HFFc6 (cell line): ENCODE measurements at regions not wholly inside any gene's neighbourhood (a gene's known extent, or its start where the extent isn't known, plus 50 kb on each side); places are given as distances from the start of the nearest gene placed in this dataset.

ENCODE experiments used
- DNase-seq: peaks from one replicate; pipeline ENCODE4 v3.0.0-alpha.2; 2018
- H3K27ac Mint-ChIP-seq: 2 replicates; pipeline ENCODE4 v1.8.0; 2020; ENCODE audit warnings: mild to moderate bottlenecking, mixed read lengths
- H3K27me3 Mint-ChIP-seq: 2 replicates; pipeline ENCODE4 v1.8.0; 2021; ENCODE audit warnings: mild to moderate bottlenecking, moderate library complexity, mixed read lengths; ENCODE audit not compliant: insufficient read depth
- H3K36me3 Mint-ChIP-seq: 2 replicates; pipeline ENCODE4 v1.8.0; 2021; ENCODE audit warnings: low read depth, mixed read lengths
- H3K4me1 Mint-ChIP-seq: 2 replicates; pipeline ENCODE4 v1.8.0; 2020; ENCODE audit warnings: low read depth, mixed read lengths
- H3K4me3 Mint-ChIP-seq: 2 replicates; pipeline ENCODE4 v1.8.0; 2020; ENCODE audit warnings: mild to moderate bottlenecking, moderate library complexity, mixed read lengths
- H3K9me3 Mint-ChIP-seq: 2 replicates; pipeline ENCODE4 v1.8.0; 2020; ENCODE audit warnings: mild to moderate bottlenecking, mixed read lengths
- TF ChIP-seq, protein P1 (sequence below): fragments of 200-600 bp; sonication (generic); IDR thresholded peaks from 2 replicates; pipeline ENCODE4 v1.5.0; 2021; ENCODE audit warnings: antibody characterized with exemption, mild to moderate bottlenecking

DNA sequence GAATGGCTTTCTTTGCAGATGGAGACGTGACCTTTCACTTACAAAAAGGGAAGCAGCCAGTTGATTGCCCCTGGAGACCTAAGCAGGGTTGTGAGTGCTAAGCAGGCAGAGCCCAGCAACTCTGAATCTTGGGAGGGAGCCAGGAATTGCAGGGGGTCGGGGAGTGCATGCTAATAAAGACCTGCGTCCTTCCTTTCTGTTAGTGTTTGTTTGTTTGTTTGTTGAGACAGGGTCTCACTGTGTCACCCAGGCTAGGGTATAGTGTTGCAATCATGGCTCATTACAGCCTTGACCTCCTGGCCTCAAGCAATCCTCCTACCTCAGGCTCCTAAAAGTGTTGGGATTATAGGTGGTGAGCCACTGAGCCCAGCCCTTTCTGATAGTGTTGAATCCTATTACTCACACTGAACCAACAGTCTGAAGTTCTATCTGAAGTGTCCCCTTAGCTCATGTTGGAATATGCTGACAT lies 137.4 kb downstream of the CEP135 start:
- TF ChIP-seq, protein P1, sequence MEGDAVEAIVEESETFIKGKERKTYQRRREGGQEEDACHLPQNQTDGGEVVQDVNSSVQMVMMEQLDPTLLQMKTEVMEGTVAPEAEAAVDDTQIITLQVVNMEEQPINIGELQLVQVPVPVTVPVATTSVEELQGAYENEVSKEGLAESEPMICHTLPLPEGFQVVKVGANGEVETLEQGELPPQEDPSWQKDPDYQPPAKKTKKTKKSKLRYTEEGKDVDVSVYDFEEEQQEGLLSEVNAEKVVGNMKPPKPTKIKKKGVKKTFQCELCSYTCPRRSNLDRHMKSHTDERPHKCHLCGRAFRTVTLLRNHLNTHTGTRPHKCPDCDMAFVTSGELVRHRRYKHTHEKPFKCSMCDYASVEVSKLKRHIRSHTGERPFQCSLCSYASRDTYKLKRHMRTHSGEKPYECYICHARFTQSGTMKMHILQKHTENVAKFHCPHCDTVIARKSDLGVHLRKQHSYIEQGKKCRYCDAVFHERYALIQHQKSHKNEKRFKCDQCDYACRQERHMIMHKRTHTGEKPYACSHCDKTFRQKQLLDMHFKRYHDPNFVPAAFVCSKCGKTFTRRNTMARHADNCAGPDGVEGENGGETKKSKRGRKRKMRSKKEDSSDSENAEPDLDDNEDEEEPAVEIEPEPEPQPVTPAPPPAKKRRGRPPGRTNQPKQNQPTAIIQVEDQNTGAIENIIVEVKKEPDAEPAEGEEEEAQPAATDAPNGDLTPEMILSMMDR, result no peak
- H3K9me3 Mint-ChIP-seq, result no peaks in the 10 kb centered on the region
- H3K4me1 Mint-ChIP-seq, result no peaks in the 10 kb centered on the region

DNA sequence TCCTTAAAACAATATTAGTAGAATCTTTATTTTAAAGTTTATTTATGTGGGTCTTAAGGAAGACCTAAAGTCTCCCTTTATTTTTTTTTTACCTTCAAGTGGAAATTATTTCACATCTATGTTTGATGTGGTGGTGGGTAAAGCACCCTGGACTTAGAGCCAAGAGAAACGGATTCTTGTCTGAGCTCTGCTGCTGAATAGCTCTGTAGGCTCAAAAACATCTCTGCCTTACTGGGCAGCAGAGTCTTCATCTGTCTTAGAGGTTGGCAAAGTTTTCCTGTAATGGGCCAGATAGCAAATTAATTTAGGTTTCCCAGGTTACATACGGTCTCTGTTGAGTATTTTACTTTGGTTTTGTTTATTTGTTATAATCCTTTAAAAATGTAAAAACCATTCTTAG lies 136.5 kb downstream of the CEP135 start:
- Mint-ChIP-seq H3K4me1 (no peaks in the 10 kb centered on the region), H3K27ac (no peak overlapping the region), H3K36me3 (no peaks in the 10 kb centered on the region), H3K9me3 (no peaks in the 10 kb centered on the region), H3K4me3 (no peak overlapping the region), H3K27me3 (peaks cover 2% of the 10 kb centered on the region; the same call in 1 of the 2 replicates)
- no peak for DNase-seq
- TF ChIP-seq, protein P1, result no peak

More for the DNA sequence above, 137.4 kb downstream of the CEP135 start:
- Mint-ChIP-seq H3K27me3 (peaks cover 2% of the 10 kb centered on the region; the same call in 1 of the 2 replicates), H3K27ac (no peak overlapping the region), H3K36me3 (no peaks in the 10 kb centered on the region), H3K4me3 (no peak overlapping the region)
- no peak for DNase-seq

- TF ChIP-seq, protein P1, result no peak
- H3K4me3 Mint-ChIP-seq, result no peak overlapping the region
- no peak overlapping the region for H3K27ac Mint-ChIP-seq
- H3K4me1 Mint-ChIP-seq, result no peaks in the 10 kb centered on the region
- peaks cover 2% of the 10 kb centered on the region; the same call in 1 of the 2 replicates for H3K27me3 Mint-ChIP-seq
- H3K36me3 Mint-ChIP-seq, result no peaks in the 10 kb centered on the region
- H3K9me3 Mint-ChIP-seq, result no peaks in the 10 kb centered on the region
- no peak for DNase-seq
These were observed 136.1 kb downstream of the CEP135 start for GRCh38 chr4:56084851-56085250.
